ENCODE measurements at regions not wholly inside any gene's neighbourhood (a gene's known extent, or its start where the extent isn't known, plus 50 kb on each side); places are given as distances from the start of the nearest gene placed in this dataset.
"Not testable (repeated sequence)": the region's sequence is repeated elsewhere in the genome, so short reads cannot be mapped to it uniquely, and the experiment has no call there.

DNA sequence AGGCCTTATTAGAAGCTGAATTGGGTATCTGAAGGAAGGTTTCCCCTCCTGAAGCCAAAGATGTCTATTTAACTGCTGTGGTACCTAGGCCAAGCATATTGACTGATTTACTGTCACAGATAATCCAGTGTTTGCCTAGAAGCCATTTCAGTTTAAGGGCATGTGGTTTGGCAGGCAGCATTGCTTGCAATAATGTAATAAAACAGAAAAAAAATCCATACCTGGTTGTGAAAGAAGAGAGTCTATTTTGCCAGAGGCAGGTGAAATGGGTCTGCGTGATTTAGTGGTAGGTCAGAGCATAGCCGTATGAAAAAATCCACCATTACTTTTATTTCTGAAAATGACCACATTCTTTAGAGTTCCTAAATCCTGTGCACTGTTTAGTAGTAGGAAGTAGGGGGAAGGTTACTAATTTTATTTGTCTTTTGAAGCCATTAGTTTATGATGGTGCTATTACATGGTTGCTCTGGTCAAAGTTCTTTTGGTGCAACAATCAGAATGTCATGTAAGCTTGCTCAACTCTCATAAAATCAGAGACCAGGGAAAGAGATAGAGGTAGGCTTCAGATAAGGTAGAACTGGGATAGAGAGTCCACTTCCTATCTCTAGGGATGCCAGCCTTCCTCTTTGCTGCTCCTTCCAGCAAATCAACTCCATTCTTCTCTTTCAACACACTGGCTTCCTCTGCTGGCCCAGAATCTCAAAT, 343.4 kb downstream of the GPD2 start:
- TF ChIP-seq CTCF (IDR thresholded peaks at IDR 0.05; ENCODE audit: low read depth, low read length, missing control alignments): no peak
- H3K4me3 ChIP-seq (replicated peaks; ENCODE audit: low read depth, low read length): no peak overlapping the region
- no peak for DNase-seq (ENCODE audit: extremely low read depth, low read depth)

GRCh38 chr2:156781677-156782076, 345.5 kb downstream of the GPD2 start:
- DNase-seq (ENCODE audit: extremely low read depth, low read depth); H3K4me3 ChIP-seq (replicated peaks; ENCODE audit: low read depth, low read length): not testable (repeated sequence)

DNA sequence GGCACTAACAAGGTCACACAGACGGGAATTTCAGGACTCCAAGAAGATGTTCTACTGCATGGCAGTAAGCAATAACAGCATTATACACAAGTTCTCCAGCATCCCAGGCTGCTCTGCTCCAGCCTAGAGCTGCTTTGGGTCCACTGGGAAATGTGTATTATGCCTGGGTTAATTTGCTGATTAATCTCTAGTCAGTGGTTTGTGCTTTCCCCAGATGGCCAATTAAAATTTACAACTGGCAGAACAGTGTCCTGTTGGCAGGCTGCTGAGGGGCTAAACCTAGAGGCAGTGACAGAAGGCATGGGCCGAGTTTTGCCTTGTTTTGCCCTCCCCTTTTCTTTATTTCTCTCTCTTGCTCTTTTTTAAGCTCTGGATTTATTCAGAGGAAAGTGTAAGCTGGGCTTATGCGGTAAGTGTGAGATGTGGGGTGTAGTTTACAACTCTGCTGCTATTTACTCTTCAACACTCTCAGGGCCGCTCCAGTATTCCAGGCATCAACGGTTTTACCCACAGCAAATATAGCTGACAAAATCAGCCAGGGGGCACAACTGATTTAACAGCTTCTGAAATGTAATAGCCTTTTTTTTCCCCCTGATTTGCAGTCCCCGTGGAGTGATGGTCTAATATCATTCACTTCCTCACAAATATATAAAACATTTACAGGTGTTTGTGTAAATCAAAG, 348.0 kb downstream of the GPD2 start:
- no peak for TF ChIP-seq CTCF (IDR thresholded peaks at IDR 0.05; ENCODE audit: low read depth, low read length, missing control alignments)
- no peak for DNase-seq (ENCODE audit: extremely low read depth, low read depth)
- no peak overlapping the region for H3K4me3 ChIP-seq (replicated peaks; ENCODE audit: low read depth, low read length)

- no peak for TF ChIP-seq CTCF (IDR thresholded peaks at IDR 0.05; ENCODE audit: low read depth, low read length, missing control alignments)
- H3K4me3 ChIP-seq (replicated peaks; ENCODE audit: low read depth, low read length): no peak overlapping the region
- no peak for DNase-seq (ENCODE audit: extremely low read depth, low read depth)
Measured at GRCh38 chr2:156787517-156787916, 351.3 kb downstream of the GPD2 start.

GRCh38 chr2:156790343-156791037, 354.3 kb downstream of the GPD2 start:
- no peak overlapping the region for H3K4me3 ChIP-seq (replicated peaks; ENCODE audit: low read depth, low read length)
- TF ChIP-seq CTCF (IDR thresholded peaks at IDR 0.05; ENCODE audit: low read depth, low read length, missing control alignments): no peak
- no peak for DNase-seq (ENCODE audit: extremely low read depth, low read depth)

DNA sequence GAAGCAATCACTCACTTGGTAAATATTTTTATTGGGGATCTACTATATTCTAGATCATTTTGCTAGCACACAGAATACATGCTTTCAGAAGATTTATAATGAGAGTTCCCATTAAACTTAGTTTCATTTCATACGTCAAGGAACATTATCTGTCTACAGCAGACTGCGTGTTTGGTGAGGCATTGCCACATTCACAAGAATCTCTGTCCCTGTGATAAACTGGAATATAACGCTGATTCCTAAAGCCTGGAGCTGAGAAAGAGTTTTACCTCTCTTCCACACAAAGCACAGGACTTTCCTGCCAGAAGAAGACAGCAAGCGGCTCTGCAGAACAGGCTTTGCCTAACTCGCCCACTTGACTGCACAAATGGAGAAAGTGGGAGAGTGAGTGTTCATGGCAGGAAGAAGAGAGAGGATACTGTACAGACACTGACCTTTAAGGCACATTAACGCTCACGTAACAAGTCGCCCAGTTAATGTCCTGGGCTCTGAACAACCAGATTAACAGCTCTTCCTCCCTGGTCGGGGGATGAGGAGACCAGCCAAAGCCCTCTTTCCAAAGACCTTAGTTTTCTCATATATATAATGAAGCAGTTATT, 356.2 kb downstream of the GPD2 start:
- H3K4me3 ChIP-seq (replicated peaks; ENCODE audit: low read depth, low read length): no peak overlapping the region
- TF ChIP-seq CTCF (IDR thresholded peaks at IDR 0.05; ENCODE audit: low read depth, low read length, missing control alignments): no peak
- no peak for DNase-seq (ENCODE audit: extremely low read depth, low read depth)

- H3K4me3 ChIP-seq (replicated peaks; ENCODE audit: low read depth, low read length): no peak overlapping the region
- DNase-seq (ENCODE audit: extremely low read depth, low read depth): no peak
- no peak for TF ChIP-seq CTCF (IDR thresholded peaks at IDR 0.05; ENCODE audit: low read depth, low read length, missing control alignments)
Measured at GRCh38 chr2:156797832-156798231, 361.7 kb downstream of the GPD2 start.

Measured in HFF-Myc (cell line).